ENCODE measurements at regions not wholly inside any gene's neighbourhood (a gene's known extent, or its start where the extent isn't known, plus 50 kb on each side); places are given as distances from the start of the nearest gene placed in this dataset.

DNA sequence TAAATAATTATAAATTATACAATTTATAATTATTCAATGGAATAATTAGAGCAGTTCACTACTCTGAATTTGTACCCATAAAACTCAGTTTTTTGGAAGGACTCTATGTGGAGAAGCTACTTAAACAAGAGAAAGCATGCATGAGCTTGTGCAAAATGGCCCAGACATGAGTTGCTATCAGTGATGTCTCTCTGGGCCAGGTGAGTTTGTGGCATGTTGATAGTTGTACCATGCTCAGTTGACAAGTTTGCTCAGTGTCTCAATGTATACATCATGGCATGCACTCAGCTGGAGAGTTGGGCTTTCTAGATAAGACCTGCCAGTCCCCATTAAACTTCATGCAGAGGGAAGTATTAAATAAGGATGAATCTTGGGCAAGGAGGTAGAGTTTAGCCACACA lies 153.8 kb upstream of the TACR1 start:
- Histone ChIP-seq H3K9me3 (ENCODE audit: control insufficient read depth in 2 of 3, low read length in 3 of 3) (no peaks in the 10 kb centered on the region), H3K4me3 (ENCODE audit: low read length) (no peak overlapping the region), H3K4me1 (ENCODE audit: control insufficient read depth in 2 of 2, insufficient read depth in 2 of 2, low read length in 2 of 2) (no peaks in the 10 kb centered on the region), H3K36me3 (ENCODE audit: control insufficient read depth in 2 of 3, insufficient read depth in 3 of 3, low read length in 3 of 3) (no peaks in the 10 kb centered on the region), H3K27me3 (ENCODE audit: control insufficient read depth in 2 of 2, insufficient read depth in 2 of 2, low read length in 2 of 2) (no peaks in the 10 kb centered on the region), H3K27ac (ENCODE audit: low read depth, low read length) (no peak overlapping the region)
- Mint-ChIP-seq H3K27ac (no peak overlapping the region), H3K27me3 (peaks cover 0 to 9% (median 0%) of the 10 kb centered on the region in 5 donors), H3K9me3 (peaks cover 2 to 40% (median 14%) of the 10 kb centered on the region in 11 donors), H3K4me1 (peaks cover 0 to 4% (median 0%) of the 10 kb centered on the region in 7 donors), H3K4me3 (no peak overlapping the region), H3K36me3 (peaks cover 0 to 69% (median 61%) of the 10 kb centered on the region in 5 donors)
- CTCF ChIA-PET, result interaction anchor here (0.7 kb wide), 1 partner anchor 64 kb away, joined by 5 read pairs; no protein-coding TSS in a partner anchor
- DNase-seq (no peak), ATAC-seq (no peak)
- POLR2A ChIA-PET, result no interaction called here
- intact Hi-C loops (cut with micrococcal nuclease), result no loop called here

DNA sequence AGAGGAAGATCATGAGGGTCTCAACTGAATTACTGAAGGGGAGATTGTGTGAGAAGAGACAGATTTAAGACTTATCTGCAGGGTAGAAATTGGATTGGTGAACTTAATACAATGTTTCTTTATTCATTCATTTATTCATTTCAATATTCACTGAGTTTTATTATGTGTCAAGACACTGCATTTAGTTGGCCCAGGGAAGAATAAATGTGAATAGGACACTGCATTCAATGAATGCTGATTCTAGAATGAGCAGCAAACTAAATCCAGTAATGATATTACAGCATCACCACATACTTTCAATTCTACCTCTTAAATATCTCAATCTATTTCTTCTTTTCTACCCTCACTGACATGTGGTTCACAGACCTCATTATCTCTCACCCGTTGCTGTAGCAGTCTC lies 149.0 kb upstream of the TACR1 start:
- Histone ChIP-seq H3K27ac (ENCODE audit: low read depth, low read length) (no peak overlapping the region), H3K9me3 (ENCODE audit: control insufficient read depth in 2 of 3, low read length in 3 of 3) (no peaks in the 10 kb centered on the region), H3K36me3 (ENCODE audit: control insufficient read depth in 2 of 3, insufficient read depth in 3 of 3, low read length in 3 of 3) (no peaks in the 10 kb centered on the region), H3K4me3 (ENCODE audit: low read length) (no peak overlapping the region), H3K27me3 (ENCODE audit: control insufficient read depth in 2 of 2, insufficient read depth in 2 of 2, low read length in 2 of 2) (no peaks in the 10 kb centered on the region), H3K4me1 (ENCODE audit: control insufficient read depth in 2 of 2, insufficient read depth in 2 of 2, low read length in 2 of 2) (no peaks in the 10 kb centered on the region)
- Mint-ChIP-seq H3K4me1 (peaks cover 0 to 4% (median 0%) of the 10 kb centered on the region in 7 donors), H3K9me3 (peaks cover 2 to 20% (median 10%) of the 10 kb centered on the region in 11 donors), H3K36me3 (peaks cover 0 to 60% (median 48%) of the 10 kb centered on the region in 5 donors), H3K4me3 (no peak overlapping the region), H3K27me3 (no peaks in the 10 kb centered on the region), H3K27ac (no peak overlapping the region)
- ChIA-PET CTCF (no interaction called here), POLR2A (no interaction called here)
- ATAC-seq (no peak), DNase-seq (no peak)
- intact Hi-C loops (cut with micrococcal nuclease), result no loop called here

DNA sequence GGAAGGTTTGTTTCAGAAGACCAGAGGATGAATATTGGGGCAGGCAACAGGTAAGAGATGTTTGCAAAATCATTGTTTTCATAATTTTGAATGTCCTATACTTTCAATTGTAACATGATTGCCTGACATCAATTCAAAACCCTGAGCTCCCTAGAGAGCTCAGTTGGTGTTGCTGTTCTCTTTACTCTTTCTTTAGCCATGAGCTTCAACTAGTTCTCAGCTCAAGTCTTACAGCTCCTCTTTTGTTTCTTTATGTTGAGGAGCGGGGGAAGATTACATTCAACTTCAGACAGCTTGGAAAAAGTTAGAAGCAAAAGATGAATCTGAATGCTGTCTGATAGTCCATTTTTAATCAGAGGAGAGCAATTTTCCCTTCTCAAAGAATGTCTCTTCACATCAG lies 144.8 kb upstream of the TACR1 start:
- ChIA-PET POLR2A (no interaction called here), CTCF (no interaction called here)
- no peak overlapping the region for H3K27ac ChIP-seq (ENCODE audit: low read depth, low read length)
- ATAC-seq (no peak), DNase-seq (no peak)
- Mint-ChIP-seq H3K27ac (no peak overlapping the region), H3K27me3 (no peaks in the 10 kb centered on the region), H3K4me1 (no peaks in the 10 kb centered on the region), H3K36me3 (peaks cover 0 to 32% (median 22%) of the 10 kb centered on the region in 5 donors), H3K4me3 (no peak overlapping the region), H3K9me3 (no peaks in the 10 kb centered on the region)
- H3K4me1 ChIP-seq (ENCODE audit: control insufficient read depth in 2 of 2, insufficient read depth in 2 of 2, low read length in 2 of 2), result no peaks in the 10 kb centered on the region
- H3K27me3 ChIP-seq (ENCODE audit: control insufficient read depth in 2 of 2, insufficient read depth in 2 of 2, low read length in 2 of 2), result no peaks in the 10 kb centered on the region
- no peaks in the 10 kb centered on the region for H3K9me3 ChIP-seq (ENCODE audit: control insufficient read depth in 2 of 3, low read length in 3 of 3)
- no peaks in the 10 kb centered on the region for H3K36me3 ChIP-seq (ENCODE audit: control insufficient read depth in 2 of 3, insufficient read depth in 3 of 3, low read length in 3 of 3)
- no peak overlapping the region for H3K4me3 ChIP-seq (ENCODE audit: low read length)
- intact Hi-C loops (cut with micrococcal nuclease), result no loop called here

DNA sequence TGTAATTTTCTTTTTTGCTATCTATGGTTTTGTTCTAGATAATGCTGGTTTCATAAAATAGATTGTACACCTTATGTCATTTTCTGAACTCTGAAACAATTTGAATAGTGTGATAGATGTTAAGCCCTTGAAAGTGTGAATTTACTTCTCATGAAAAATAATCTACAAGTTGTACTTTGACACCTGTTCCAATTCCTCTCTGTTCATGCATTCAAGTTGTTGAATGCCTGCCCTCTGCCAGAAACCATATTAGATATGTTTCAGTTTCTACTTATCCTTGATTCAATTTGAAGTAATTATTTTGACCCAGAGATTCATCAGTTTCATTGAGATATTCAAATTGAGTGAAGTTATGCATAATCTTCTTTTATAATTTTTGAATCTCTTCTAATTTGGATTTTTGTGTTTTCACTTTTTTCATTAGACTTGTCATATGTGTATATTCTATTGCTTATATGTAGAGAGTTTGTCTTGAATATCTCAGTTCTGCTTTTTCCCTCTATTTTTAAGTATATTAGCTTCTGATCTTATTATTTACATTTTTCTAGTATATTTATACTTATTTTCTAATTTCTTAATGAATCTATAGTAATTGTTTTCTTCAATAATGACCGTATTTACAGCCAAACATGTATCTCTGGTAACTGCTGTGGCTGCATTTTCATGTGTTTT lies 143.3 kb upstream of the TACR1 start:
- Histone ChIP-seq H3K36me3 (ENCODE audit: control insufficient read depth in 2 of 3, insufficient read depth in 3 of 3, low read length in 3 of 3) (no peaks in the 10 kb centered on the region), H3K4me3 (ENCODE audit: low read length) (no peak overlapping the region), H3K9me3 (ENCODE audit: control insufficient read depth in 2 of 3, low read length in 3 of 3) (no peaks in the 10 kb centered on the region), H3K27ac (ENCODE audit: low read depth, low read length) (no peak overlapping the region), H3K27me3 (ENCODE audit: control insufficient read depth in 2 of 2, insufficient read depth in 2 of 2, low read length in 2 of 2) (no peaks in the 10 kb centered on the region), H3K4me1 (ENCODE audit: control insufficient read depth in 2 of 2, insufficient read depth in 2 of 2, low read length in 2 of 2) (no peaks in the 10 kb centered on the region)
- Mint-ChIP-seq H3K27me3 (no peaks in the 10 kb centered on the region), H3K36me3 (peaks cover 0 to 28% (median 11%) of the 10 kb centered on the region in 5 donors), H3K4me3 (no peak overlapping the region), H3K27ac (no peak overlapping the region), H3K9me3 (no peaks in the 10 kb centered on the region), H3K4me1 (peaks cover 0 to 2% (median 0%) of the 10 kb centered on the region in 7 donors)
- intact Hi-C loops (cut with micrococcal nuclease), result no loop called here
- no peak for DNase-seq
- POLR2A ChIA-PET, result no interaction called here
- ATAC-seq, result no peak
- CTCF ChIA-PET, result no interaction called here

DNA sequence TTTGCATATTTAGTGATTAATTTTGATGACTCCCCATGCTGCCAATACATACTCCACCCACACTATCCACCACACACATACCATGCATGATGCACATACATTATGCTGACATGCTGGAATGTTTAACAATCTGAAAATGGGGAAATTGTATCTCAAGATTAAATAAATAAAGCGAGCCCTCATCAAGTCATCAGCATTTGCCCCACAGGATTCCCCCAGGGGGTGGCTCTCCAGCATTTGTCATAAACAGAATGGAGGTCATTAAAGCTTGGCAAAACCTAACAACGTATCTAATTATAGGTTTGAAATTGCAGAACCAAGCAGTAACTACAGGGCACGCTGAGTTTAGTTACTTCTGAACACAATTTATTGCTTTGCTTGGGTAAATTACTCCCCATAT lies 141.2 kb upstream of the TACR1 start:
- no peaks in the 10 kb centered on the region for H3K27me3 ChIP-seq (ENCODE audit: control insufficient read depth in 2 of 2, insufficient read depth in 2 of 2, low read length in 2 of 2)
- Mint-ChIP-seq H3K27me3 (no peaks in the 10 kb centered on the region), H3K9me3 (no peaks in the 10 kb centered on the region), H3K4me1 (peaks cover 0 to 2% (median 0%) of the 10 kb centered on the region in 7 donors), H3K36me3 (peaks cover 0 to 15% (median 4%) of the 10 kb centered on the region in 5 donors), H3K27ac (no peak overlapping the region), H3K4me3 (no peak overlapping the region)
- H3K4me3 ChIP-seq (ENCODE audit: low read length), result no peak overlapping the region
- ChIA-PET POLR2A (no interaction called here), CTCF (no interaction called here)
- no peak overlapping the region for H3K27ac ChIP-seq (ENCODE audit: low read depth, low read length)
- DNase-seq (no peak), ATAC-seq (no peak)
- intact Hi-C loops (cut with micrococcal nuclease), result no loop called here
- no peaks in the 10 kb centered on the region for H3K4me1 ChIP-seq (ENCODE audit: control insufficient read depth in 2 of 2, insufficient read depth in 2 of 2, low read length in 2 of 2)
- H3K36me3 ChIP-seq (ENCODE audit: control insufficient read depth in 2 of 3, insufficient read depth in 3 of 3, low read length in 3 of 3), result no peaks in the 10 kb centered on the region
- no peaks in the 10 kb centered on the region for H3K9me3 ChIP-seq (ENCODE audit: control insufficient read depth in 2 of 3, low read length in 3 of 3)

DNA sequence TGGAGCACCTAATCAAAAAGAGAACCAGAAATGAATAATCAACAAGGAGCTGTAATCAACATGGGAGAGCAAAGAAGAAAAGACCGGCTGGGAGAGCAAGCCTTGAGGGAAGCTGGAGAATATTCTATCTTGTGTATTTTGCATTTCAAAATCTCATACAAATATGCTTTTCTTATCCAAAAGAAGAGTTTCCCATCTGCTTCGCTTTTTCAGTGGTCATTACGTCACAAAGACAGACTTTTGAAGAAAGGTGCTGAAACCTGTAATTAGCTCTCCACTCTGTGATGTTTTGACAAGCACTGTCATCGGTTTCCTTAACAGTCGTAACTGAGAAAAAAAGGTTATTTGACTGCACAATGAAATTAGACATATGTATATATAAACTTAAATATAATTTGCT lies 139.1 kb upstream of the TACR1 start:
- H3K4me3 Mint-ChIP-seq, result no peak overlapping the region
- CTCF ChIA-PET, result no interaction called here
- H3K4me3 ChIP-seq (ENCODE audit: low read length), result no peak overlapping the region
- no peaks in the 10 kb centered on the region for H3K27me3 ChIP-seq (ENCODE audit: control insufficient read depth in 2 of 2, insufficient read depth in 2 of 2, low read length in 2 of 2)
- H3K27ac Mint-ChIP-seq, result no peak overlapping the region
- DNase-seq, result no peak
- H3K9me3 ChIP-seq (ENCODE audit: control insufficient read depth in 2 of 3, low read length in 3 of 3), result no peaks in the 10 kb centered on the region
- H3K27me3 Mint-ChIP-seq, result no peaks in the 10 kb centered on the region
- no peaks in the 10 kb centered on the region for H3K9me3 Mint-ChIP-seq
- POLR2A ChIA-PET, result no interaction called here
- intact Hi-C loops (cut with micrococcal nuclease), result no loop called here
- H3K4me1 ChIP-seq (ENCODE audit: control insufficient read depth in 2 of 2, insufficient read depth in 2 of 2, low read length in 2 of 2), result no peaks in the 10 kb centered on the region
- ATAC-seq, result no peak
- no peaks in the 10 kb centered on the region for H3K36me3 ChIP-seq (ENCODE audit: control insufficient read depth in 2 of 3, insufficient read depth in 3 of 3, low read length in 3 of 3)
- peaks cover 0 to 21% (median 5%) of the 10 kb centered on the region in 5 donors for H3K36me3 Mint-ChIP-seq
- H3K4me1 Mint-ChIP-seq, result peaks cover 0 to 2% (median 0%) of the 10 kb centered on the region in 7 donors
- H3K27ac ChIP-seq (ENCODE audit: low read depth, low read length), result no peak overlapping the region

DNA sequence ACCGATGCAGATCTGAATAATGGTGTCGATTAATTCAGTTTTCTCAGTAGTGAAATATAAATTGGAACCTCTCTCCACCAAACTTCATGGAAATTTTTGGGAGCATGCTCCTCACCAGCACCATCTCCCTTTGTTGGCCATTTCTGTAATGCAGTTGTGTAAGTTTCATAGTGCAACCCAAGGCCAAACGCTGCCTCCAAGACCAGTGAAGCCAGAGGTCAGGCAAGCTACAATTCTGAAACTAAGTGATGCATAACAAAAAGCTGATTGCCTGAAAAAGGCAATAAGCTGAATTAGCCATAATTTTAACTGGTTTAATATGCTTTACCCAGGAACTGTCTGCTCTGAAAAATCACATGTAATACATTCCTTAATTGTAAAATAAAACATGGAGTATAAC lies 138.3 kb upstream of the TACR1 start:
- Histone ChIP-seq H3K27me3 (ENCODE audit: control insufficient read depth in 2 of 2, insufficient read depth in 2 of 2, low read length in 2 of 2) (no peaks in the 10 kb centered on the region), H3K9me3 (ENCODE audit: control insufficient read depth in 2 of 3, low read length in 3 of 3) (no peaks in the 10 kb centered on the region), H3K27ac (ENCODE audit: low read depth, low read length) (no peak overlapping the region), H3K4me3 (ENCODE audit: low read length) (no peak overlapping the region), H3K4me1 (ENCODE audit: control insufficient read depth in 2 of 2, insufficient read depth in 2 of 2, low read length in 2 of 2) (no peaks in the 10 kb centered on the region), H3K36me3 (ENCODE audit: control insufficient read depth in 2 of 3, insufficient read depth in 3 of 3, low read length in 3 of 3) (no peaks in the 10 kb centered on the region)
- ATAC-seq (no peak), DNase-seq (no peak)
- no peaks in the 10 kb centered on the region for H3K27me3 Mint-ChIP-seq
- intact Hi-C loops (cut with micrococcal nuclease), result no loop called here
- peaks cover 0 to 2% (median 0%) of the 10 kb centered on the region in 11 donors for H3K9me3 Mint-ChIP-seq
- H3K4me3 Mint-ChIP-seq, result no peak overlapping the region
- POLR2A ChIA-PET, result no interaction called here
- CTCF ChIA-PET, result no interaction called here
- H3K36me3 Mint-ChIP-seq, result peaks cover 0 to 22% (median 5%) of the 10 kb centered on the region in 5 donors
- peaks cover 0 to 2% (median 0%) of the 10 kb centered on the region in 7 donors for H3K4me1 Mint-ChIP-seq
- H3K27ac Mint-ChIP-seq, result no peak overlapping the region

Measured in naive thymus-derived CD4-positive, alpha-beta T cell (primary cell).